Naive thymus-derived CD4-positive, alpha-beta T cell (primary cell): ENCODE measurements at regions not wholly inside any gene's neighbourhood (a gene's known extent, or its start where the extent isn't known, plus 50 kb on each side); places are given as distances from the start of the nearest gene placed in this dataset.

Experiments used
- ATAC-seq: fragments of 150-1000 bp; cut with Tn5 transposase; 2 replicates; pipeline ENCODE4 v1.10.0; 2021; ENCODE audit warnings: mild to moderate bottlenecking, moderate library complexity
- CTCF ChIA-PET: fragments of 350-600 bp; sonication (Branson Sonifier 250); formaldehyde crosslinking; loops from one replicate; lab custom pipeline; 2021; ENCODE audit warnings: antibody characterized with exemption; lab: Charles Lee
- POLR2A ChIA-PET: fragments of 350-600 bp; sonication (Branson Sonifier 250); formaldehyde crosslinking; loops from one replicate; lab custom pipeline; 2021; ENCODE audit warnings: antibody characterized with exemption, inconsistent platforms; lab: Charles Lee
- DNase-seq, 9 donors: peaks; one replicate each; pipeline versions ENCODE4 v3.0.0 to v3.0.0-alpha.2; 2020 to 2022; ENCODE audit warnings: mixed read lengths in 1 of 9
- H3K27ac ChIP-seq: one replicate; pipeline ENCODE4 v1.7.0; 2013; ENCODE audit warnings: mild to moderate bottlenecking, low read depth, low read length, moderate library complexity
- H3K27me3 ChIP-seq, 2 donors: one replicate each; pipeline ENCODE4 v1.7.0; 2013; ENCODE audit warnings: low read length in 2 of 2, mild to moderate bottlenecking in 2 of 2, moderate library complexity in 2 of 2; ENCODE audit not compliant: control insufficient read depth in 2 of 2, insufficient read depth in 2 of 2
- H3K36me3 ChIP-seq, 3 experiments: 1 replicate in 2 of 3; 2 replicates in 1 of 3; pipeline ENCODE4 v1.7.0; 2013; ENCODE audit warnings: low read length in 3 of 3, mild to moderate bottlenecking in 3 of 3, moderate library complexity in 1 of 3; ENCODE audit not compliant: insufficient read depth in 3 of 3, control insufficient read depth in 2 of 3
- H3K4me1 ChIP-seq, 2 donors: one replicate each; pipeline ENCODE4 v1.7.0; 2013; ENCODE audit warnings: low read length in 2 of 2, mild to moderate bottlenecking in 2 of 2, moderate library complexity in 1 of 2; ENCODE audit not compliant: control insufficient read depth in 2 of 2, insufficient read depth in 2 of 2
- H3K4me3 ChIP-seq: 2 replicates; pipeline ENCODE4 v1.7.0; 2013; ENCODE audit warnings: mild to moderate bottlenecking, low read length
- H3K9me3 ChIP-seq, 3 experiments: 1 replicate in 2 of 3; 2 replicates in 1 of 3; pipeline ENCODE4 v1.7.0; 2013; ENCODE audit warnings: low read length in 3 of 3; ENCODE audit not compliant: control insufficient read depth in 2 of 3
- H3K27ac Mint-ChIP-seq, 9 donors: one replicate each; pipeline ENCODE4 v1.8.0; 2020 to 2022; ENCODE audit warnings: mixed read lengths in 9 of 9, mild to moderate bottlenecking in 8 of 9, moderate library complexity in 5 of 9, inconsistent platforms in 2 of 9
- H3K27me3 Mint-ChIP-seq, 5 donors: one replicate each; pipeline ENCODE4 v1.8.0; 2021 to 2022; ENCODE audit warnings: mixed read lengths in 5 of 5, mild to moderate bottlenecking in 1 of 5
- H3K36me3 Mint-ChIP-seq, 5 donors: one replicate each; pipeline ENCODE4 v1.8.0; 2020 to 2022; ENCODE audit warnings: mixed read lengths in 5 of 5, mild to moderate bottlenecking in 3 of 5, inconsistent platforms in 1 of 5
- H3K4me1 Mint-ChIP-seq, 7 donors: one replicate each; pipeline ENCODE4 v1.8.0; 2020 to 2022; ENCODE audit warnings: mixed read lengths in 7 of 7, mild to moderate bottlenecking in 3 of 7, inconsistent platforms in 1 of 7
- H3K4me3 Mint-ChIP-seq, 10 donors: one replicate each; pipeline ENCODE4 v1.8.0; 2020 to 2022; ENCODE audit warnings: mild to moderate bottlenecking in 10 of 10, mixed read lengths in 10 of 10, moderate library complexity in 6 of 10, inconsistent platforms in 2 of 10
- H3K9me3 Mint-ChIP-seq, 11 donors: one replicate each; pipeline ENCODE4 v1.8.0; 2020 to 2022; ENCODE audit warnings: mixed read lengths in 11 of 11, mild to moderate bottlenecking in 4 of 11, inconsistent platforms in 1 of 11, moderate library complexity in 1 of 11
- intact Hi-C, 2 donors: fragments of 100-400 bp; cut with micrococcal nuclease; formaldehyde crosslinking; loops; one replicate each; pipeline ENCODE4 v1.15.1; 2023

GRCh38 chr5:143586781-143587362 is 183.4 kb upstream of the NR3C1 start:
- Histone ChIP-seq H3K4me1 (peaks cover 0 to 5% of the 10 kb centered on the region in 2 donors), H3K4me3 (no peak overlapping the region), H3K27ac (no peak overlapping the region), H3K9me3 (no peaks in the 10 kb centered on the region), H3K27me3 (no peaks in the 10 kb centered on the region), H3K36me3 (no peaks in the 10 kb centered on the region)
- peaks cover 0 to 4% (median 0%) of the 10 kb centered on the region in 11 donors for H3K9me3 Mint-ChIP-seq
- ChIA-PET CTCF (no interaction called here), POLR2A (no interaction called here)
- peaks cover 0 to 4% (median 0%) of the 10 kb centered on the region in 5 donors for H3K27me3 Mint-ChIP-seq
- H3K27ac Mint-ChIP-seq, result no peak overlapping the region
- no peak overlapping the region for H3K4me3 Mint-ChIP-seq
- H3K4me1 Mint-ChIP-seq, result peaks cover 0 to 54% (median 4%) of the 10 kb centered on the region in 7 donors
- no peak for ATAC-seq
- no peak for DNase-seq
- peaks cover 0 to 9% (median 0%) of the 10 kb centered on the region in 5 donors for H3K36me3 Mint-ChIP-seq
- intact Hi-C loops, result no loop called here

DNA sequence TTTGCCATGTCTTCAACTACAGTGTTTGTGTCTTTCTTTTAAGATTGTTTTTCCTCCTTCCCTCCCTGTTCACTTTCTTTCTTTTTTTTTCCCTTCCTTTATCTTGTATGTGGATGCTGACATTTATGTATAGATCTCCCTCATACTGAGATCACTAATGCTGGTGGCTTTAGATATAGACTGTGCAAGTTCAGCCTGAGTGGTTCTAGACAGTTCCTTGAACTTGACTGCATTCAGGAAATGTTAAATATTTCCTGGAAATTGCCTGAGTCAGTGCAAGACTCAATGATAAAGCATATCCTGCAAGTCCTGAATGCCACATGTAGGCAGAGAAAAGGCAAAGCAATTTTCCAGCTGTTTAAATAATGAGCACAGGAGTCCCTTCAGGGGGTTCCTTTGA is 182.5 kb upstream of the NR3C1 start:
- Mint-ChIP-seq H3K9me3 (peaks cover 0 to 4% (median 0%) of the 10 kb centered on the region in 11 donors), H3K4me1 (peaks cover 0 to 54% (median 4%) of the 10 kb centered on the region in 7 donors), H3K36me3 (peaks cover 0 to 9% (median 0%) of the 10 kb centered on the region in 5 donors), H3K4me3 (peak overlapping the region in 1 of 10 donors; percentile 83), H3K27me3 (peaks cover 0 to 4% (median 0%) of the 10 kb centered on the region in 5 donors), H3K27ac (peak overlapping the region in 1 of 9 donors; percentile 75)
- Histone ChIP-seq H3K27ac (no peak overlapping the region), H3K4me3 (no peak overlapping the region), H3K27me3 (no peaks in the 10 kb centered on the region), H3K9me3 (no peaks in the 10 kb centered on the region), H3K4me1 (peaks cover 0 to 5% of the 10 kb centered on the region in 2 donors), H3K36me3 (no peaks in the 10 kb centered on the region)
- POLR2A ChIA-PET, result no interaction called here
- no peak for ATAC-seq
- DNase-seq, result no peak
- intact Hi-C loops, result no loop called here
- CTCF ChIA-PET, result no interaction called here

- Histone ChIP-seq H3K27ac (no peak overlapping the region), H3K4me1 (peaks cover 0 to 5% of the 10 kb centered on the region in 2 donors), H3K9me3 (no peaks in the 10 kb centered on the region), H3K4me3 (no peak overlapping the region), H3K27me3 (no peaks in the 10 kb centered on the region), H3K36me3 (no peaks in the 10 kb centered on the region)
- Mint-ChIP-seq H3K4me3 (no peak overlapping the region), H3K9me3 (peaks cover 0 to 8% (median 0%) of the 10 kb centered on the region in 11 donors), H3K36me3 (peaks cover 0 to 13% (median 0%) of the 10 kb centered on the region in 5 donors), H3K4me1 (peaks cover 0 to 42% (median 4%) of the 10 kb centered on the region in 7 donors), H3K27ac (no peak overlapping the region), H3K27me3 (peaks cover 0 to 9% (median 0%) of the 10 kb centered on the region in 5 donors)
- intact Hi-C loops, result no loop called here
- ATAC-seq (peak; percentile 59), DNase-seq (no peak)
- ChIA-PET POLR2A (no interaction called here), CTCF (no interaction called here)
Measured at GRCh38 chr5:143583409-143583808, 179.9 kb upstream of the NR3C1 start.

GRCh38 chr5:143582869-143583268 is 179.4 kb upstream of the NR3C1 start:
- ChIA-PET POLR2A (no interaction called here), CTCF (interaction anchor here (0.7 kb wide), 1 partner anchor 22 kb away, joined by 4 read pairs; no protein-coding TSS in a partner anchor)
- Mint-ChIP-seq H3K27me3 (peaks cover 0 to 9% (median 0%) of the 10 kb centered on the region in 5 donors), H3K36me3 (peaks cover 0 to 13% (median 0%) of the 10 kb centered on the region in 5 donors), H3K4me1 (peaks cover 0 to 38% (median 4%) of the 10 kb centered on the region in 7 donors), H3K4me3 (no peak overlapping the region), H3K27ac (no peak overlapping the region), H3K9me3 (peaks cover 0 to 8% (median 0%) of the 10 kb centered on the region in 11 donors)
- ATAC-seq (peak; percentile 60), DNase-seq (no peak)
- H3K27ac ChIP-seq, result no peak overlapping the region
- H3K36me3 ChIP-seq, result no peaks in the 10 kb centered on the region
- H3K9me3 ChIP-seq, result no peaks in the 10 kb centered on the region
- intact Hi-C loops, result no loop called here
- H3K4me3 ChIP-seq, result no peak overlapping the region
- H3K4me1 ChIP-seq, result peaks cover 0 to 5% of the 10 kb centered on the region in 2 donors
- H3K27me3 ChIP-seq, result no peaks in the 10 kb centered on the region

- H3K4me3 Mint-ChIP-seq, result no peak overlapping the region
- no peaks in the 10 kb centered on the region for H3K9me3 ChIP-seq
- peaks cover 0 to 36% (median 4%) of the 10 kb centered on the region in 7 donors for H3K4me1 Mint-ChIP-seq
- no peaks in the 10 kb centered on the region for H3K27me3 ChIP-seq
- no peak for ATAC-seq
- H3K27me3 Mint-ChIP-seq, result peaks cover 0 to 9% (median 0%) of the 10 kb centered on the region in 5 donors
- peaks cover 0 to 8% (median 0%) of the 10 kb centered on the region in 11 donors for H3K9me3 Mint-ChIP-seq
- no peak overlapping the region for H3K4me3 ChIP-seq
- DNase-seq, result no peak
- peaks cover 0 to 5% of the 10 kb centered on the region in 2 donors for H3K4me1 ChIP-seq
- peak overlapping the region in 1 of 9 donors; percentile 38 for H3K27ac Mint-ChIP-seq
- peaks cover 0 to 13% (median 0%) of the 10 kb centered on the region in 5 donors for H3K36me3 Mint-ChIP-seq
- intact Hi-C loops, result no loop called here
- no peaks in the 10 kb centered on the region for H3K36me3 ChIP-seq
- CTCF ChIA-PET, result interaction anchor here (0.7 kb wide), 1 partner anchor 22 kb away, joined by 4 read pairs; no protein-coding TSS in a partner anchor
- POLR2A ChIA-PET, result no interaction called here
- no peak overlapping the region for H3K27ac ChIP-seq
Measured at GRCh38 chr5:143582176-143582575, 178.7 kb upstream of the NR3C1 start.

GRCh38 chr5:143581649-143582048 is 178.2 kb upstream of the NR3C1 start:
- no peaks in the 10 kb centered on the region for H3K9me3 ChIP-seq
- H3K4me1 Mint-ChIP-seq, result peaks cover 0 to 32% (median 4%) of the 10 kb centered on the region in 7 donors
- H3K4me3 Mint-ChIP-seq, result no peak overlapping the region
- H3K27me3 ChIP-seq, result no peaks in the 10 kb centered on the region
- peaks cover 0 to 5% of the 10 kb centered on the region in 2 donors for H3K4me1 ChIP-seq
- H3K36me3 ChIP-seq, result no peaks in the 10 kb centered on the region
- intact Hi-C loops, result no loop called here
- ATAC-seq, result no peak
- H3K9me3 Mint-ChIP-seq, result peaks cover 0 to 8% (median 0%) of the 10 kb centered on the region in 11 donors
- peaks cover 0 to 13% (median 0%) of the 10 kb centered on the region in 5 donors for H3K36me3 Mint-ChIP-seq
- no peak overlapping the region for H3K27ac ChIP-seq
- H3K4me3 ChIP-seq, result no peak overlapping the region
- H3K27ac Mint-ChIP-seq, result no peak overlapping the region
- ChIA-PET POLR2A (no interaction called here), CTCF (no interaction called here)
- peaks cover 0 to 9% (median 0%) of the 10 kb centered on the region in 5 donors for H3K27me3 Mint-ChIP-seq
- no peak for DNase-seq
